DMS114 treated with DMSO at 0.1 percent for 48 hours (cell line): ENCODE measurements at regions not wholly inside any gene's neighbourhood (a gene's known extent, or its start where the extent isn't known, plus 50 kb on each side); places are given as distances from the start of the nearest gene placed in this dataset.
"Not testable (repeated sequence)": the region's sequence is repeated elsewhere in the genome, so short reads cannot be mapped to it uniquely, and the experiment has no call there.

Experiments used
- DNase-seq: peaks from one replicate; lab custom pipeline; 2025; ENCODE audit not compliant: unreplicated experiment; lab: John Stamatoyannopoulos, UW

DNA sequence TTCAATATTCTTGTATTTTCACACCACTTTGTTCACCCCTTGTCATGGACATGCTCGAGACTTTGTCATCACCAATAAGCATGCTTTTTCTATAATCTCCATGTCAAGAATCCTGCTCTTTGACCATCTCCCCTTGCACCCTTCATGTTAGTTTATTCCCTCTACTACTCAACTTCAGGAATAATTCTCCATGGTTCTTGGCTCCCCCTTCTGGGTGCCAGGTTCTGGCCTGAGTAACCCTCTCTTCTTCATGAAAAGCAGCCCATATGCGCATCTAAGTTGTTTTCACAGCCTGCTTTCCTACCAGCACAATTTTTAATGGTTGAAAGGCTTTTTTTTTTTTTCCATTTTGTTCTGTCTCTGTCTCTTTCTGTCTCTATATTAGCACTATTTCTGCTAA is 160.7 kb downstream of the LEPR start:
- no peak for DNase-seq

DNA sequence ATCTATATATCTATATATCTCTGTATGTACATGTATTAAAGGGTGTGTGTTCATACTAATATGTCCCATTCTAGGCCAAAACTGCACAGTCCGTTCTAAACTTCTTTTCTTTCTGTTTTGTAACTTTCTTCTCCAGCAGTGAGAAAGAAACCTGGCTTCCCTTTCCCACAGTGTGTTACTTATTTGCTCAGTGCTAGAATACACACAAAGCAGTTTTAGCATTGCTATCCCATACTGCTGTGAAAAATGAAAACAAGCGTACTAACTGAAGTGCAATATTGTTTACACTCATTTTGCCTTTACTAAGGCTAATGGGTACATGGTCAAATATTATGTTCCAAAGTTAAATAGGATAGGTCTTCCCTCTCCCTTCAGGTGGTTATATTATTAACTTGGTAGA is 163.9 kb downstream of the LEPR start:
- no peak for DNase-seq

DNA sequence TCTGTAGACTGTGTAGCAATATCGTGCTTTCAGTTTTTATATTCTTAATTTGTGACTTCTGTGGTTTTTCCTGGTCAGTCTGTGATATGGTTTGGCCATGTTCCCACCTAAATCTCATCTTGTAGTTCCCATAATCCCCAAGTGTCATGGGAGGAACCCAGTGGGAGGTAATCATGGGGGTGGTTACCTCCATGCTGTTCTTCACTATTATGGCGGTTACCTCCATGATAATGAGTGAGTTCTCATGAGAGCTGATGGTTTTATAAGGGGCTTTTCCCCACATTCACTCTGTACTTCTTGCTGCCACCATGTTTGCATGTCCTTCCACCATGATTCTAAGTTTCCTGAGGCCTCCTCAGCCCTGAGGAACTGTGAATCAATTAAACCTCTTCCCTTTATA is 169.8 kb downstream of the LEPR start:
- DNase-seq: no peak

DNA sequence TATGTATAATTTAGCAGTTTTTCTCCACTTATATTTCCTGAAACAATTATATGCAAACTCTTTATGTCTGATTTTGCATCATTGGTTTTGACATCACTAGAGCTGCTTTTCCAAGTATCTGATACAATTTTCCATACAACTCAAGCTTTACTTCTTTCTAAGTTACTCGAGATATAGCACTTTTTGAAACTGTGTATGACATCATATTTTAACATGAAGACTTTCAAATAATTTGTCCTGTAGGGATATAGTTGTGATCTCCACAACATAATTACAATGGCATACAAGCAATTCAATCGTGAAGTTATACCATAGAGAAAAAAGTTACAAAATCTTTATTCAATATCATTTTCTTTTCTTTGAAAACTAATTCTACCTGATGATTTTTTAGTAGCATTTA is 173.0 kb downstream of the LEPR start:
- no peak for DNase-seq

DNA sequence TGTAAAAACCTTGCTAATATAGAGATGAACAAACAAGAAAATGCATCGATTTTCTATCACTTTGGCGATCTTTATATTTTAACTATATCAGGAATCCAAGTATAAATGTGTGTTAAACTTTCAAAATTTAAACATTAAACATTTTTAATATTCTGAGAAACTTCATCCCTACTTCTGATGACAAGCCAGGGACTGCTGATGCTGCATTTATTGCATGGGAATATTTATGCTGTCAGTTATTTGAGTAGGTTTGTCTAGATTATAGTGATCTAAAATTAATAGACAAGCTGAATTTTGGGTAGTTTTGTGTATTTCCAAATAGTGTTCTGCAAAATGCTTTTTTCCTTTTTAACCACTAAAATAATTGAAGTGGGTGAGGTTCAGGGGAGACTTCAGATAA is 175.3 kb downstream of the LEPR start:
- no peak for DNase-seq

DNA sequence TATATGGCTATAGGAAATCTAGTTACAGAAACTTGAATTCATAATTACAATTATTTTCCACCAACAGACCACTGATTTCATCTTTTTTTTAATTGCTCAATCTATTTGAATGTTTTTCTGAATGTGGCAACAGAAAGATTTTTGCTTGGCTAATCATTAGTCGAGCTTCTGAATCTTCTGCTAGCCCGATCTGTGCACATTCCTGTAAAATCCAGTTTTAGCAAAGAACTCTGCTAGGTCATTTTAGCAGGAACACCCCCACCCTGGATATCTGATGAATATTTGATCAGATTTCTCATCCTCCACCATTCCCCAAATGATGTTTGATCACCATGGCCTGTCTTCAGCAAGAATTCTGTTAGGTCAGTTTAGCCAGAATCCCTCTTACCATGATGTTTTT is 176.3 kb downstream of the LEPR start:
- no peak for DNase-seq

DNA sequence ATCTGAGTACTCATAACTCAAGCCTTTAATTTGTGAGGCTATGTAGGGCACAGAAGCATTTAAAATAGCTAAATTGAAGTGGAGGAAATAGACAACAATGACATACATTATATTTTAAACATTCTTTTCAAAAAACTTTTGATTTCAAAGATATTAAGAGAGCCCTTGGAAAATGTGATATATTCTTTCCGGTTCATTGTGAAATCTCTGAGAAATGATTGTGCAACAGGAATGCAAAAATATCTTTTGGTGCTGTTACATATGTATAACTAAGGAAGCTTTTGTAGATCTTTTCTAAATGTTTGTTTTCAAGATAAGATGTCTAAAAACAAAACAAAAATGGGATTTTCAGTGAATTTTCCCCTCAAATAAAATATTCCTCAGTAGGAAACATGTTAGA is 185.2 kb downstream of the LEPR start:
- DNase-seq: no peak

DNA sequence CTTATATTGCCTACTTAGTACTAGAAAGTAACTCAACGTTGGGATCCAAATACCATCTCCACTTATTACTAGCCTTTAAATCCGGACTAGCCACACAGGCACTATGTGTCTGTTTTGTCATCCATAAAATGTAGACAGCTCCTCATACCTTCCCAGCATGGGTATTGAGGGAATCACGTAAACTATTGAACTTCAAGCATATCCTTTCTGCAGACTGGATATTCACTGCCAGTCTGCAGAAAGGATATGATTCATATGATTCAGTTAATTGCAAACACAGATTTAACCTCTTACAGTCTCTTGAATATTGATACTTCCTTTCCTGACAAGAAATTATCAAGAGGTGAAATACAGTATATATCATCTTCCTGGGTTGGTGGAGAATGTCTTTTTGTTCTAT is 186.0 kb downstream of the LEPR start:
- no peak for DNase-seq

DNA sequence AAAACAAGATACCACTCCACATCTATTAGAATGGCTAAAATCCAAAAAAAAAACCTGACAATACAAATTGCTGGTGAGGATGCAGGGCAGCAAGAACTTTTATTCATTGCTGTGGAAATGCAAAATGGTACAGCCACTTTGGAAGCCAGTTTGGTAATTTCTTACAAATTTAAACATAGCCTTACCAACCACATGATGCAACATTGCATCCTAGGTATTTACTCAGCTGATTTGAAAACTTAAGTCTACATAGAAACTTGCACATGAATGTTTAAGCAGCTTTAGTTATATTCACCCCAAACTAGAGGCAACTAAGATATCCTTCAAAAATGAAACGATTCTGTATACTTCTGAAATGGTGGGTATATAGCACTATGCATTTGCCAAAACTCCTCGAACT is 178.8 kb upstream of the PDE4B start:
- no peak for DNase-seq

DNA sequence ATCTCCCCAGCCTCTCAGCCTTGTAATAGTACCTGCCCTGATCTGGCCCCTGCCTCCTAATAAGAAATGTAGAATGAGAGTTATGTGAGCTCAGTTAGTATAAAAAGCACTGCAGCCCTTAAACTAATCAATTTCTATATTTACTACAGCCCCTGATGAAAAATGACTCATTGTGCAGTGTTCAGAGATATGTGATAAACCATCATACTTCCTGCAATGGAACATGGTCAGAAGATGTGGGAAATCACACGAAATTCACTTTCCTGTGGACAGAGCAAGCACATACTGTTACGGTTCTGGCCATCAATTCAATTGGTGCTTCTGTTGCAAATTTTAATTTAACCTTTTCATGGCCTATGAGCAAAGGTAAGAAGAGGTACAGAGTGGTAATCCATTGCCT is 176.8 kb upstream of the PDE4B start:
- DNase-seq: no peak

DNA sequence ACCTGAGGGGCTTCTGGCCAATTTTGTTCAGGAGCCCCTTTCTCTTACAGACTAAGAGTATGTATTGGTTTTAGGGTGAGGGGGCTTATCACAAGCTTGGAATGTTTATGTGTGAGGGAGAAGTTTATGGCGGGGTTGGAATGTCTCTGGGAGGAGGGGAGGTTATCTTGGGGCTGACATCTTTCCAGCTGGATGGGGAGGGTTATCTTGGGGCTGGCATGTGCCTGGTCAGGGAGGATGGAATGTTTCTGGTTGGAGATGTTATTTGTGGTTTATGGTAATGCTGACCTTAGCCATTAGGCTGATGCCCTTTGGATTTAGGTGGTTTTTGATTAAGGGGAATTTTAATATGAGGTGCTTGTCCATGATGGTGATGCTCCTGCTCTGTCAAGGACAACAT is 171.0 kb upstream of the PDE4B start:
- DNase-seq: not testable (repeated sequence)

DNA sequence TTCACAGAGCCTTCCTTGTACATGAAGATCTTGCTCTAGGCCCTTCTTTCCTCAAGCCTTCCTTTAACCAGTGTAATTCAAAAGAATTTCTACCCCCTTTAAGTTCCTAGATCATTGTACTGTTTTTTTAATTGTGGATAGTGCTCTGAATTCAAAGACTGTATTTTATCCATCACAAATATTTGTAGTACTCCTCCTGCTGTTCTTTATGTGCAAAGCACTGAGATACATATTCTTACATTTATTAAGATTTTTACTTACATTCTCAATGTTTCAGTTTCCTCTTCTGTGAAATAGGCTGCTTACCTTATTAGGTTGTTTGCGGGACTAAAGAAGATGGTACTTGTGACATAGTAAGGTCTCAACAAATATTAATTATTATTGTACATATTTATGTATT is 168.8 kb upstream of the PDE4B start:
- no peak for DNase-seq

DNA sequence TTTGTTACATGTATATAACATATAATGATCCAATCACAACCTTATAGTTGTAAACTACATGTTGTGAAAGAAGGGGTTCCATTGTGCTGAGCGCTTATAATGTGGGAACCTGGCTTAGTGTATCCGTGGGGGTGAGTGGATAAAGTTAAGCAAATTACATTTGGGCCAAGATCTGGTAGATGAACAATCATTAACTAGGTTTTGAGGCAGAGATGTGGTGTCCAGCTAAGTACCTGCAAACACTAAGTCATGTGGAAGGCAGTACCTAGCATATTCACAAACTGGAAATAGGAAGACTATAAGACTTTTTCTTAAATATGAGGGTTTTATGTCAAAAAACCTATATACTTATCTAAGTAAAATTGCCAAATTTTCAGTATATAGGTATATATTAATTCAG is 167.2 kb upstream of the PDE4B start:
- DNase-seq: no peak

DNA sequence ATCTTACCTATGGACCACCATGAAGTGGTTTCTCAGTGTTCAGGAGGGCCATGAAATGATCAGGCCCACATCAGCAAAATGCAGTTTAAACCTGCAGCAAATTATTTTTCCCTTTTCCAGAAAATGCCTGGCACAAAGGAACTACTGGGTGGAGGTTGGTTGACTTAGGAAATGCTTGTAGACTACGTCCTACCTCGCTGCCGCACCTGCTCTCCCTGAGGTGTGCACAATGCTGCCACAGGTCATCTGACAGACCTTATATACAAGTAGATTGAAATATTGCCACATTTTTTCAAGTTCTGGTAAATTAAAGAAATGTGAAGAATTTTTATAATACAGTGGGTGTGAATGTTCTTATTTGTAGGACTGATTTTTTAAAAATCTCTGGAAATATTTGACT is 166.7 kb upstream of the PDE4B start:
- DNase-seq: no peak

DNA sequence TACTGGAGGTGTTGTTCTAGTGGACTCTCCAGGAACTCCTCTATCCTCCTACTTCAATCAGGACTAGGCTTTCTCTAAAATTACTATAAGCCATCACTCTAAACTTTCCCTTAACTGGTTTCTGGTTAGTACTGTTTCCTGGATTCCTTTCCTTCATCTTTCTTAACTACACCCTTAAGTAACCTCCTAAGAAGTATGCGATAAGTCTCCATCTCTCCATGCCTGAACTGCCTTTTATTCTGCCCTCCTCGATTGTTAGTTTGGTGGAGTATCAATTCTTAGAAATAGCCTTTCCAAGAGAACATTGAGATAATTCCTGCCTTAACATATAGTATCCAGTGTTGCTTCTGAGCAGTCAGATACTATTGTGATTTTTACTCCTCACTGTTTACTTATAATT is 162.9 kb upstream of the PDE4B start:
- no peak for DNase-seq

DNA sequence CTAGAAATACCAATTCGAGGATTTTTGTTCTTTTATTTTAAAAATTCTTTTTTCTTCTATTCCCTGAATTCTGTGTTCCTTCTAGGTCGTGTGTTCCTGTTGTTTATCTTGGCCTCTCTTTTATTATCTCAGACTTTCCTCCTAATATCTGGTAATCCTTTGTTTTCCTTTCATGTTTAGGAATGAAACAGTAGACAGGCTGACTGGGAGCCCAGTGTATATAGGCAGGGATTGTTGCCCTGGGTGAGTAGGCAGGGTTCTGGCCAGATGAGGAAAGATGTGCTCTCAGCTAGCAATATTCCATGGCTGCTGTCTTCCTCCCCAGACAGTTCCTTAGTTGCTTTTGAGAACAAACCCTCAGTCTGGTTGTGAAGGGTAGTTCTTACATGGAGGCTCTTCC is 161.8 kb upstream of the PDE4B start:
- DNase-seq: no peak

DNA sequence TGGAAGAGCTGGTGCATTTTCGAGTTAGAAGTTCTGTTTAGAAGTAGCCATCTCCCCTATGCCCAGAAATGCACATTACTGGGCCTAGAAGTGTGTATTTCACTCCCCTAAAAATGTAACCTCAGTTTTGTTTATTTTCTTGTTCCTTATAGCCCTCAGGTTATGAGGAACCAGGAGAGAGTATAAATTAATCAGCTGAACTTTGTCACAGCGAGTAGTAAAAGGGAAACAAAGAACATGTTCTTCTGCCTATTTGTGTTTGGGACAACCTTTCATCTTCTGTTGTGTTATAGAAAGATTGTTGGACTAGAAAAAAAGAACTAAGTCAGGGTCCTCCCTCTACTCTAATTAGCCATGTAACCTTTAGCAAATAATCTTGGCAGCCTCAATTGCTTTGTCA is 160.5 kb upstream of the PDE4B start:
- no peak for DNase-seq

DNA sequence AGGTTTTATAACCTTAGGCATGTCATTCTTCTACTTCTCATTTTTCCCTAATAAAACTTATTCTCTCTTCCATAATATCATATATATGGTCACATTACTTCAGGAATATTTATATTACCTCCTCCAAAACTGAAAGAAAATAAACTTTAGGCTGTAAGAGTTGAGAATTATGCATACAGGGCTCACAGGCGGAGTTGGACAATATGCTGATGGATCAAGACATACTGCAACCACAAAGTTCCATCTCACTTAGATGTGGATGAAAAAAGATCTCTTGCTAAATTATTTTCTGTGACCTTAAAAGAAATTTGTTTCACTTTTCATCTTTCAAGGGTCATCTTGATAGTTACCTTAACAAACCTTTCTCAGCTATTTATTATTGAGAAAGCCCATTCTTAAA is 152.6 kb upstream of the PDE4B start:
- DNase-seq: no peak

DNA sequence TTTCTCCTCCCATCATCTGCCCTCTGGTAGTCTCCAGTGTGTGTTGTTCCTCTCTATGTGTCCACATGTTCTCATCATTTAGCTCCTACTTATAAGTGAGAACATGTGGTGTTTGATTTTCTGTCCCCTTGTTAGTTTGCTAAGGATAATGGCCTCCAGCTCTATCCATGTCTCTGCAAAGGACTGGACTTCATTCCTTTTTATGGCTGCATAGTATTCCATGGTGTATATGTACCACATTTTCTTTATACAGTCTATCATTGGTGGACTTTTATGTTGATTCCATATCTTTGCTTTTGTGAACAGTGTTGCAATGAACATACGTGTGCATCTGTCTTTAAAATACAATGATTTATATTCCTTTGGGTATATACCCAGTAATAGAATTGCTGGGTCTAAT is 143.5 kb upstream of the PDE4B start:
- DNase-seq: not testable (repeated sequence)

DNA sequence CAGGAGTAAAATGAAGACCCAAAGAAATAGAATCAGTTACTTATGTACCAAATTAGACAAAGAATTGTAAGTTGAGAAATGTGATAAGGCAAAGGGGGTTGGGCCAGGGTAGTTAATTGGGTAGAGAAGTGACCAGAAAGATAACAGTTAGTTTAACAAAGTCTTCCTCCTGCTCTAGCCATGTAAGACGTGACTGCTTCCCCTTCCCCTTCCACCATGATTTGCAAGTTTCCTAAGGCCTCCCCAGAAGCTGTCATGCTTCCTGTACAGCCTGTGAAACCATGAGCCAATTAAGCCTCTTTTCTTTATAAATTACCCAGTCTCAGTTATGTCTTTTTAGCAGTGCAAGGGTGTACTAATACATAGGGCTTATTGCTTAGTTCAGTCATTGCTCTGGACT is 142.0 kb upstream of the PDE4B start:
- DNase-seq: no peak

DNA sequence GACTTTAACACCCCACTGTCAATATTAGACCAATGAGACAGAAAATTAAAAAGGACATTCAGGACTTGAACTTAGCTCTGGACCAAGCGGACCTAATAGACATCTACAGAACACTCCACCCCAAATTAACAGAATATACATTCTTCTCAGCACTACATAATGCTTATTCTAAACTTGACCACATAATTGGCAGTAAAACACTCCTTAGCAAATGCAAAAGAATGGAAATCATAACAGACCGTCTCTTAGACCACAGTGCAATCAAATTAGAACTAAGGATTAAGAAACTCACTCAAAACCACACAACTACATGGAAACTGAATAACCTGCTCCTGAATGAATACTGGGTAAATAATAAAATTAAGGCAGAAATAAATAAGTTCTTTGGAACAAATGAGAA is 138.2 kb upstream of the PDE4B start:
- not testable (repeated sequence) for DNase-seq

DNA sequence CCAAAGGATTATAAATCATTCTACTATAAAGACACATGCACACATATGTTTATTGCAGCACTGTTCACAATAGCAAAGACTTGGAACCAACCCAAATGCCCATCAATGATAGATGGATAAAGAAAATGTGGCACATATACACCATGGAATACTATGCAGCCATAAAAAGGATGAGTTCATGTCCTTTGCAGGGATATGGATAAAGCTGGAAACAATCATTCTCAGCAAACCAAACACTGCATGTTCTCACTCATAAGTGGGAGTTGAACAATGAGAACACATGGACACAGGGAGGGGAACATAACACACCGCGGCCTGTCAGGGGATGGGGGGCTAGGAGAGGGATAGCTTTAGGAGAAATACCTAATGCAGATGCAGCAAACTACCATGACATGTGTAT is 135.1 kb upstream of the PDE4B start:
- DNase-seq: not testable (repeated sequence)

DNA sequence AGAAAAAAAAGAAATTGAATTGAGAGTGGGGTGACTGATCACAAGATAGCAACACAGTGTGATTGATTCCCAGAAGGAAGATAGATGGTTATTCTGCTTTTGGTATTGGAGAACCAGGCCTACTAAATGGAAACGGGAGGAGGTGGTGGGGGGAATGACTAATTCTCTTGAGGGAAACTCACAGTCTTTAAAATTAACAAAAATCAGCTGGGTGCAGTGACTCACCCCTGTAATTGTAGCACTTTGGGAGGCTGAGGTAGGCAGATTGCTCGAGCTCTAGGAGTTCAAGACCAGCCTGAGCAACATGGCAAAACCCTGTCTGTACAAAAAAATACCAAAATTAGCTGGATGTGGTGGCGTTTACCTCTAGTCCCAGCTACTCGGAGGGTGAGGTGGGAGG is 134.6 kb upstream of the PDE4B start:
- DNase-seq: no peak

DNA sequence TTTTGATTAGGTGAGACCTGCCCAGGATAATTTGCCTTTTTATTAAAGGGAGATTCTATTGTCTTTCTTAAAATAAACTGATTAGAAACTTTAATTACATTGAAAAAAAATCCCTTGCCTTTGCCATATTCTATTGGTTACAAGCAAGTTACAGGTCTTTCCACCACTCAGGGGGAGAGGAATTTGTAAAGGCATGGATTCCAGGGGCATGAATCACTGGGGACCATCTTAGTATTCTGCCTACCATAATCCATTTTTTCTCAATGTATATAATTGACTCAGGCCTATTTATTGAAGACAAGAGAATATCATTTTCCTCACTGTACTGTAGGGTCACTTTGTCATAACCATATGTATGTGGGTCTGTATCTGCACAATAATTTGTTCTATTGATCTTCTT is 124.3 kb upstream of the PDE4B start:
- no peak for DNase-seq
